Endothelial cell of umbilical vein (primary cell): ENCODE measurements at regions not wholly inside any gene's neighbourhood (a gene's known extent, or its start where the extent isn't known, plus 50 kb on each side); places are given as distances from the start of the nearest gene placed in this dataset.

Source experiments
- BruUV-seq: library from RNA; stranded (reverse); fragments of 400-500 nt; replicated peaks from 2 replicates; lab custom pipeline; 2021; lab: Mats Ljungman, UMichigan
- CTCF ChIA-PET: fragments of 300-600, 350-600 bp; sonication (Branson Sonifier 250); formaldehyde crosslinking; loops from one replicate; lab custom pipeline; 2021; ENCODE audit warnings: antibody characterized with exemption, inconsistent platforms; lab: Charles Lee
- POLR2A ChIA-PET: fragments of 300-600, 350-600 bp; sonication (Branson Sonifier 250); formaldehyde crosslinking; loops from one replicate; lab custom pipeline; 2021; ENCODE audit warnings: antibody characterized with exemption, inconsistent platforms; lab: Charles Lee
- DNase-seq: peaks from one replicate; pipeline ENCODE4 v3.0.0-alpha.2; 2011; ENCODE audit warnings: low read depth, low spot score
- FAIRE-seq: peaks from 2 replicates; lab custom pipeline; 2011; peaks lifted over from hg19 to GRCh38; lab: Jason Lieb, UNC
- H2AFZ ChIP-seq: 2 replicates; pipeline ENCODE4 v1.6.0; 2012; ENCODE audit warnings: low read depth, low read length, control low read depth, inconsistent platforms
- H3K27ac ChIP-seq: 2 replicates; pipeline ENCODE4 v1.5.1; 2011; ENCODE audit warnings: low read depth, mild to moderate bottlenecking, control low read depth, low read length, moderate library complexity; ENCODE audit not compliant: insufficient read depth
- H3K27me3 ChIP-seq, 2 experiments: 2 replicates each; pipeline versions ENCODE4 v1.6.0 to v1.6.1; 2011; ENCODE audit warnings: low read length in 2 of 2, mixed read lengths in 1 of 2; ENCODE audit not compliant: control insufficient read depth in 2 of 2, insufficient read depth in 2 of 2
- H3K36me3 ChIP-seq, 2 experiments: 2 replicates in 1 of 2; 3 replicates in 1 of 2; pipeline ENCODE4 v1.5.1; 2011; ENCODE audit warnings: low read length in 2 of 2, mild to moderate bottlenecking in 1 of 2, moderate library complexity in 1 of 2; ENCODE audit not compliant: control insufficient read depth in 2 of 2, insufficient read depth in 2 of 2; ENCODE audit errors: extremely low read depth in 1 of 2
- H3K4me1 ChIP-seq: 3 replicates; pipeline ENCODE4 v1.5.1; 2011; ENCODE audit warnings: mild to moderate bottlenecking, low read length; ENCODE audit not compliant: control insufficient read depth, insufficient read depth; ENCODE audit errors: extremely low read depth
- H3K4me2 ChIP-seq: 2 replicates; pipeline ENCODE4 v1.6.1; 2011; ENCODE audit warnings: low read length, control low read depth, mixed read lengths; ENCODE audit not compliant: insufficient read depth
- H3K4me3 ChIP-seq, 3 experiments: fragments of 200-600 bp in 1 of 3; sonication (generic), shearing (Covaris generic) in 1 of 3; replicated peaks in 1 of 3; 2 replicates each; pipeline ENCODE4 v1.5.1; 2011 to 2016; ENCODE audit warnings: control low read depth in 3 of 3, low read length in 3 of 3, mild to moderate bottlenecking in 2 of 3, inconsistent platforms in 1 of 3, low read depth in 1 of 3, moderate library complexity in 1 of 3; ENCODE audit not compliant: insufficient read depth in 1 of 3
- H3K79me2 ChIP-seq: 2 replicates; pipeline ENCODE4 v1.6.0; 2012; ENCODE audit warnings: low read length, inconsistent platforms; ENCODE audit not compliant: control insufficient read depth, insufficient read depth
- H3K9ac ChIP-seq: replicated peaks from 2 replicates; pipeline ENCODE3; 2011; ENCODE audit warnings: low read length, control low read depth; ENCODE audit not compliant: insufficient read depth; ENCODE audit errors: extremely low read depth
- H3K9me1 ChIP-seq: replicated peaks from 3 replicates; pipeline ENCODE4 v1.6.0; 2011; ENCODE audit warnings: mild to moderate bottlenecking, low read length; ENCODE audit not compliant: control insufficient read depth, insufficient read depth; ENCODE audit errors: extremely low read depth
- H3K9me3 ChIP-seq: replicated peaks from 2 replicates; pipeline ENCODE4 v1.5.1; 2012; ENCODE audit warnings: low read length, inconsistent platforms; ENCODE audit not compliant: control insufficient read depth, insufficient read depth
- H4K20me1 ChIP-seq: replicated peaks from 2 replicates; pipeline ENCODE3; 2011; ENCODE audit warnings: mild to moderate bottlenecking, low read length; ENCODE audit not compliant: control insufficient read depth, insufficient read depth; ENCODE audit errors: extremely low read depth
- CTCF ChIP-seq, 2 donors: IDR thresholded peaks; 1 replicate in 1 of 2; 2 replicates in 1 of 2; pipeline ENCODE4 v1.5.1; 2011; ENCODE audit warnings: low read length in 2 of 2, mild to moderate bottlenecking in 2 of 2, moderate library complexity in 2 of 2, control low read depth in 1 of 2, inconsistent platforms in 1 of 2, low read depth in 1 of 2; ENCODE audit not compliant: insufficient read depth in 1 of 2; ENCODE audit errors: extremely low read depth in 1 of 2
- EZH2 ChIP-seq: IDR thresholded peaks from 2 replicates; pipeline ENCODE4 v1.6.1; 2012; ENCODE audit warnings: borderline replicate concordance, low read depth, mild to moderate bottlenecking, moderate library complexity, low read length, inconsistent platforms; ENCODE audit not compliant: severe bottlenecking
- FOS ChIP-seq: IDR thresholded peaks from 2 replicates; pipeline ENCODE4 v1.6.1; 2011; ENCODE audit warnings: mild to moderate bottlenecking, low read length, moderate library complexity, borderline replicate concordance; ENCODE audit not compliant: insufficient read depth
- GATA2 ChIP-seq: IDR thresholded peaks from 2 replicates; pipeline ENCODE4 v1.7.0; 2011; ENCODE audit warnings: low read depth, mild to moderate bottlenecking, moderate library complexity, mixed read lengths, low read length; ENCODE audit not compliant: insufficient read length, insufficient read depth
- JUN ChIP-seq: IDR thresholded peaks from 2 replicates; pipeline ENCODE4 v1.6.1; 2011; ENCODE audit warnings: borderline replicate concordance, low read depth; ENCODE audit not compliant: insufficient read length, insufficient read depth
- MAX ChIP-seq: IDR thresholded peaks from 2 replicates; pipeline ENCODE4 v1.6.1; 2011; ENCODE audit not compliant: insufficient read depth, insufficient read length
- MYC ChIP-seq: IDR thresholded peaks from one replicate; pipeline ENCODE4 v1.6.1; 2011; ENCODE audit warnings: mild to moderate bottlenecking, low read depth, low read length
- POLR2A ChIP-seq: IDR thresholded peaks from 2 replicates; pipeline ENCODE4 v1.6.1; 2012; ENCODE audit warnings: low read depth, mild to moderate bottlenecking, control low read depth, low read length
- POLR2AphosphoS5 ChIP-seq: IDR thresholded peaks from 2 replicates; pipeline ENCODE4 v1.6.1; 2012; ENCODE audit warnings: low read depth, mild to moderate bottlenecking, control low read depth, low read length, moderate library complexity; ENCODE audit not compliant: insufficient read depth
- dilution Hi-C: fragments of 300-500 bp; cut with MboI; formaldehyde crosslinking; loops from one replicate; pipeline ENCODE4 v1.15.0; 2019; ENCODE audit warnings: low sequenced_read_pairs; ENCODE audit not compliant: extremely low pct_ligation_motif_present
- intact Hi-C: fragments of 100-400 bp; cut with micrococcal nuclease; formaldehyde crosslinking; loops from one replicate; pipeline ENCODE4 v1.10.0; 2022

- dilution Hi-C loops = no loop called here
- no peak overlapping the region for H2AFZ ChIP-seq
- intact Hi-C loops = no loop called here
- no peak overlapping the region for H3K9ac ChIP-seq
- H3K79me2 ChIP-seq = no peaks in the 10 kb centered on the region
- no peaks in the 10 kb centered on the region for H3K36me3 ChIP-seq
- TF ChIP-seq EZH2 (no peak), POLR2A (no peak), MAX (no peak), FOS (no peak), GATA2 (no peak), POLR2AphosphoS5 (no peak), JUN (no peak), CTCF (IDR thresholded peaks at IDR 0.05; ENCODE audit: extremely low read depth in 1 of 2, insufficient read depth in 1 of 2, low read depth in 1 of 2, low read length in 2 of 2) (no peak), MYC (no peak)
- no peak overlapping the region for H3K4me3 ChIP-seq
- CTCF ChIA-PET = no interaction called here
- BruUV-seq = no TSS peak
- H3K27me3 ChIP-seq = no peaks in the 10 kb centered on the region
- DNase-seq = no peak
- H3K9me3 ChIP-seq = peaks cover 4% of the 10 kb centered on the region
- H4K20me1 ChIP-seq = no peaks in the 10 kb centered on the region
- H3K4me2 ChIP-seq = no peak overlapping the region
- H3K27ac ChIP-seq = no peak overlapping the region
- H3K4me1 ChIP-seq = no peaks in the 10 kb centered on the region
- no peak for FAIRE-seq
- H3K9me1 ChIP-seq = no peaks in the 10 kb centered on the region
- POLR2A ChIA-PET = no interaction called here
These were observed 180.3 kb upstream of the ROBO2 start for GRCh38 chr3:76859596-76859995.
